ENCODE measurements at regions not wholly inside any gene's neighbourhood (a gene's known extent, or its start where the extent isn't known, plus 50 kb on each side); places are given as distances from the start of the nearest gene placed in this dataset.

GRCh38 chr3:147256739-147257138 lies 149.6 kb downstream of the ZIC4 start:
- H3K4me3 ChIP-seq (replicated peaks in 1 of 2; ENCODE audit: low read depth in 1 of 2, low read length in 2 of 2): no peak overlapping the region
- H3K79me2 ChIP-seq (ENCODE audit: insufficient read depth, low read length): no peaks in the 10 kb centered on the region
- ChIA-PET POLR2A (no interaction called here), CTCF (no interaction called here), RAD21 (ENCODE audit: low non-redundant PET in 1 of 2, low total read pairs in 2 of 2, uncharacterized antibody in 2 of 2, unreplicated experiment in 2 of 2) (no interaction called here)
- H3K4me1 ChIP-seq (ENCODE audit: control insufficient read depth in 1 of 2, insufficient read depth in 2 of 2, low read length in 2 of 2): no peaks in the 10 kb centered on the region
- intact Hi-C loops (cut with micrococcal nuclease): no loop called here
- DNase-seq (ENCODE audit: low read depth, low spot score) (no peak), ATAC-seq (no peak)
- H3K36me3 ChIP-seq (ENCODE audit: control insufficient read depth in 1 of 2, insufficient read depth in 2 of 2, low read length in 2 of 2): no peaks in the 10 kb centered on the region
- TF ChIP-seq, protein P1, sequence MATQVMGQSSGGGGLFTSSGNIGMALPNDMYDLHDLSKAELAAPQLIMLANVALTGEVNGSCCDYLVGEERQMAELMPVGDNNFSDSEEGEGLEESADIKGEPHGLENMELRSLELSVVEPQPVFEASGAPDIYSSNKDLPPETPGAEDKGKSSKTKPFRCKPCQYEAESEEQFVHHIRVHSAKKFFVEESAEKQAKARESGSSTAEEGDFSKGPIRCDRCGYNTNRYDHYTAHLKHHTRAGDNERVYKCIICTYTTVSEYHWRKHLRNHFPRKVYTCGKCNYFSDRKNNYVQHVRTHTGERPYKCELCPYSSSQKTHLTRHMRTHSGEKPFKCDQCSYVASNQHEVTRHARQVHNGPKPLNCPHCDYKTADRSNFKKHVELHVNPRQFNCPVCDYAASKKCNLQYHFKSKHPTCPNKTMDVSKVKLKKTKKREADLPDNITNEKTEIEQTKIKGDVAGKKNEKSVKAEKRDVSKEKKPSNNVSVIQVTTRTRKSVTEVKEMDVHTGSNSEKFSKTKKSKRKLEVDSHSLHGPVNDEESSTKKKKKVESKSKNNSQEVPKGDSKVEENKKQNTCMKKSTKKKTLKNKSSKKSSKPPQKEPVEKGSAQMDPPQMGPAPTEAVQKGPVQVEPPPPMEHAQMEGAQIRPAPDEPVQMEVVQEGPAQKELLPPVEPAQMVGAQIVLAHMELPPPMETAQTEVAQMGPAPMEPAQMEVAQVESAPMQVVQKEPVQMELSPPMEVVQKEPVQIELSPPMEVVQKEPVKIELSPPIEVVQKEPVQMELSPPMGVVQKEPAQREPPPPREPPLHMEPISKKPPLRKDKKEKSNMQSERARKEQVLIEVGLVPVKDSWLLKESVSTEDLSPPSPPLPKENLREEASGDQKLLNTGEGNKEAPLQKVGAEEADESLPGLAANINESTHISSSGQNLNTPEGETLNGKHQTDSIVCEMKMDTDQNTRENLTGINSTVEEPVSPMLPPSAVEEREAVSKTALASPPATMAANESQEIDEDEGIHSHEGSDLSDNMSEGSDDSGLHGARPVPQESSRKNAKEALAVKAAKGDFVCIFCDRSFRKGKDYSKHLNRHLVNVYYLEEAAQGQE (IDR thresholded peaks at IDR 0.05; ENCODE audit: low read depth): no peak
- TF ChIP-seq JUND (IDR thresholded peaks at IDR 0.05) (no peak), SRF (IDR thresholded peaks at IDR 0.05; ENCODE audit: low read depth) (no peak), YY1 (IDR thresholded peaks at IDR 0.05; ENCODE audit: extremely low read depth, insufficient replicate concordance, low read depth, low read length) (no peak), CTCF (IDR thresholded peaks at IDR 0.05 in 2 of 3, conservative IDR thresholded peaks at IDR 0.05 in 1 of 3; ENCODE audit: borderline replicate concordance in 1 of 3, insufficient read depth in 1 of 3, low read depth in 2 of 3, low read length in 2 of 3) (no peak), ZBTB33 (IDR thresholded peaks at IDR 0.05; ENCODE audit: extremely low read depth, insufficient replicate concordance, low read length) (no peak), CEBPB (IDR thresholded peaks at IDR 0.05; ENCODE audit: low read depth) (no peak), POLR2AphosphoS5 (IDR thresholded peaks at IDR 0.05; ENCODE audit: low read depth, low read length) (no peak), CBX3 (IDR thresholded peaks at IDR 0.05; ENCODE audit: low read depth) (no peak), EZH2phosphoT487 (IDR thresholded peaks at IDR 0.05; ENCODE audit: borderline replicate concordance) (no peak), POLR2A (IDR thresholded peaks at IDR 0.05; ENCODE audit: borderline replicate concordance, extremely low read depth, insufficient read depth, insufficient read length) (no peak), ELF1 (IDR thresholded peaks at IDR 0.05; ENCODE audit: borderline replicate concordance, low read depth) (no peak), EZH2 (IDR thresholded peaks at IDR 0.05) (no peak), EGR1 (IDR thresholded peaks at IDR 0.05; ENCODE audit: low read depth) (no peak), FOSL1 (IDR thresholded peaks at IDR 0.05; ENCODE audit: low read depth) (no peak), SP1 (IDR thresholded peaks at IDR 0.05; ENCODE audit: low read depth) (no peak), ZNF274 (IDR thresholded peaks at IDR 0.05; ENCODE audit: low read depth, low read length) (no peak), ZFX (IDR thresholded peaks at IDR 0.05) (no peak)
- TF ChIP-seq, protein P2, sequence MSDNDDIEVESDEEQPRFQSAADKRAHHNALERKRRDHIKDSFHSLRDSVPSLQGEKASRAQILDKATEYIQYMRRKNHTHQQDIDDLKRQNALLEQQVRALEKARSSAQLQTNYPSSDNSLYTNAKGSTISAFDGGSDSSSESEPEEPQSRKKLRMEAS (IDR thresholded peaks at IDR 0.05): no peak
- TF ChIP-seq, protein P3, sequence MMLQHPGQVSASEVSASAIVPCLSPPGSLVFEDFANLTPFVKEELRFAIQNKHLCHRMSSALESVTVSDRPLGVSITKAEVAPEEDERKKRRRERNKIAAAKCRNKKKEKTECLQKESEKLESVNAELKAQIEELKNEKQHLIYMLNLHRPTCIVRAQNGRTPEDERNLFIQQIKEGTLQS (IDR thresholded peaks at IDR 0.05): no peak
- no peaks in the 10 kb centered on the region for H3K9me3 ChIP-seq (ENCODE audit: control insufficient read depth in 1 of 2, insufficient read depth in 1 of 2, low read depth in 1 of 2, low read length in 2 of 2)
- H3K9ac ChIP-seq (ENCODE audit: low read length): no peak overlapping the region
- H3K27me3 ChIP-seq (ENCODE audit: insufficient read depth, low read length): no peaks in the 10 kb centered on the region
- BruUV-seq (replicated peaks): no TSS peak
- no peaks in the 10 kb centered on the region; the same call in 1 of the 2 replicates for H4K20me1 ChIP-seq (ENCODE audit: insufficient read depth)
- H3K9me2 ChIP-seq (ENCODE audit: insufficient read depth): 0 out of 2 replicates have a peak, but pooled peaks cover 2% of the 10 kb centered on the region
- no peak overlapping the region for H3K27ac ChIP-seq (ENCODE audit: low read depth, low read length)
- H3K4me2 ChIP-seq (ENCODE audit: low read length): no peak overlapping the region
- no peak overlapping the region for H2AFZ ChIP-seq (ENCODE audit: low read depth, low read length, poor library complexity, severe bottlenecking)
